Ishikawa (cell line): ENCODE measurements at regions not wholly inside any gene's neighbourhood (a gene's known extent, or its start where the extent isn't known, plus 50 kb on each side); places are given as distances from the start of the nearest gene placed in this dataset.

ENCODE experiments used
- CEBPB ChIP-seq: IDR thresholded peaks from 2 replicates; pipeline ENCODE4 v1.6.1; 2012
- CREB1 ChIP-seq: IDR thresholded peaks from 2 replicates; pipeline ENCODE4 v1.6.1; 2012; ENCODE audit warnings: low read depth
- EGR1 ChIP-seq: IDR thresholded peaks from 2 replicates; pipeline ENCODE4 v1.6.1; 2012
- EP300 ChIP-seq: IDR thresholded peaks from 2 replicates; pipeline ENCODE4 v1.6.1; 2012; ENCODE audit warnings: borderline replicate concordance
- FOXM1 ChIP-seq: IDR thresholded peaks from 2 replicates; pipeline ENCODE4 v1.6.1; 2012; ENCODE audit warnings: low read depth, borderline replicate concordance
- NFIC ChIP-seq: IDR thresholded peaks from 2 replicates; pipeline ENCODE4 v1.6.1; 2012
- RAD21 ChIP-seq: IDR thresholded peaks from 2 replicates; pipeline ENCODE4 v1.6.1; 2012; ENCODE audit warnings: low read depth
- TAF1 ChIP-seq: IDR thresholded peaks from 2 replicates; pipeline ENCODE4 v1.6.1; 2012; ENCODE audit warnings: low read depth, mild to moderate bottlenecking
- TCF12 ChIP-seq: IDR thresholded peaks from 2 replicates; pipeline ENCODE4 v1.6.1; 2012; ENCODE audit warnings: low read depth
- TEAD4 ChIP-seq: IDR thresholded peaks from 2 replicates; pipeline ENCODE4 v1.6.1; 2012
- YY1 ChIP-seq: IDR thresholded peaks from 2 replicates; pipeline ENCODE4 v1.6.1; 2012; ENCODE audit warnings: low read depth
- ZBTB7A ChIP-seq: IDR thresholded peaks from 2 replicates; pipeline ENCODE4 v1.6.1; 2012; ENCODE audit warnings: low read depth
- TF ChIP-seq, protein P1 (sequence below): IDR thresholded peaks from 2 replicates; pipeline ENCODE4 v1.6.1; 2012
- TF ChIP-seq, protein P2 (sequence below): IDR thresholded peaks from 2 replicates; pipeline ENCODE4 v1.6.1; 2012
- TF ChIP-seq, protein P3 (sequence below): IDR thresholded peaks from 2 replicates; pipeline ENCODE4 v1.6.1; 2012; ENCODE audit warnings: low read depth, mild to moderate bottlenecking

DNA sequence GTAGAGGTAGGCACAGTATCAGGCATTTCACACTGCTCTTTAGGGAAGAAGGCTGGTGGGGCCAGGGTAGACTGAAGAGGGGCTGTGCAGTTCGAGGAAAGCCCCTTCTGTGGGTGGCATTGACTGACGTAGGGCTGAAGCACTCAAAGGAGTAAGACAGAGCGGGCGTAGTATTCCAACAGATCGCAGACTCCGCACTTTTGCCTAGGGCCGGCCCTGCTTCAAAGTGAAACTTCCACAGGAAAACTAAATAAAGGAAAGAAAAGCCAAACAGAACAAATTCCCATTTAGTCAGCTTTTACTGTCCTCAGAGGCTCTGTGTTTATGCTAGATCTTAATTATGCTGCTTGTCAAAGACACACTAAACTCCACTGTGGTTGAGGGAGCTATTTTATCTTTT is 493.0 kb upstream of the WWC1 start:
- TF ChIP-seq EGR1: no peak
- TF ChIP-seq CREB1: no peak
- TF ChIP-seq RAD21: no peak
- TF ChIP-seq NFIC: no peak
- TF ChIP-seq ZBTB7A: no peak
- TF ChIP-seq EP300: no peak
- TF ChIP-seq, protein P1, sequence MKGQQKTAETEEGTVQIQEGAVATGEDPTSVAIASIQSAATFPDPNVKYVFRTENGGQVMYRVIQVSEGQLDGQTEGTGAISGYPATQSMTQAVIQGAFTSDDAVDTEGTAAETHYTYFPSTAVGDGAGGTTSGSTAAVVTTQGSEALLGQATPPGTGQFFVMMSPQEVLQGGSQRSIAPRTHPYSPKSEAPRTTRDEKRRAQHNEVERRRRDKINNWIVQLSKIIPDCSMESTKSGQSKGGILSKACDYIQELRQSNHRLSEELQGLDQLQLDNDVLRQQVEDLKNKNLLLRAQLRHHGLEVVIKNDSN: no peak
- no peak for TF ChIP-seq TEAD4
- TF ChIP-seq, protein P2, sequence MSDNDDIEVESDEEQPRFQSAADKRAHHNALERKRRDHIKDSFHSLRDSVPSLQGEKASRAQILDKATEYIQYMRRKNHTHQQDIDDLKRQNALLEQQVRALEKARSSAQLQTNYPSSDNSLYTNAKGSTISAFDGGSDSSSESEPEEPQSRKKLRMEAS: no peak
- no peak for TF ChIP-seq YY1
- TF ChIP-seq TCF12: no peak
- TF ChIP-seq, protein P3, sequence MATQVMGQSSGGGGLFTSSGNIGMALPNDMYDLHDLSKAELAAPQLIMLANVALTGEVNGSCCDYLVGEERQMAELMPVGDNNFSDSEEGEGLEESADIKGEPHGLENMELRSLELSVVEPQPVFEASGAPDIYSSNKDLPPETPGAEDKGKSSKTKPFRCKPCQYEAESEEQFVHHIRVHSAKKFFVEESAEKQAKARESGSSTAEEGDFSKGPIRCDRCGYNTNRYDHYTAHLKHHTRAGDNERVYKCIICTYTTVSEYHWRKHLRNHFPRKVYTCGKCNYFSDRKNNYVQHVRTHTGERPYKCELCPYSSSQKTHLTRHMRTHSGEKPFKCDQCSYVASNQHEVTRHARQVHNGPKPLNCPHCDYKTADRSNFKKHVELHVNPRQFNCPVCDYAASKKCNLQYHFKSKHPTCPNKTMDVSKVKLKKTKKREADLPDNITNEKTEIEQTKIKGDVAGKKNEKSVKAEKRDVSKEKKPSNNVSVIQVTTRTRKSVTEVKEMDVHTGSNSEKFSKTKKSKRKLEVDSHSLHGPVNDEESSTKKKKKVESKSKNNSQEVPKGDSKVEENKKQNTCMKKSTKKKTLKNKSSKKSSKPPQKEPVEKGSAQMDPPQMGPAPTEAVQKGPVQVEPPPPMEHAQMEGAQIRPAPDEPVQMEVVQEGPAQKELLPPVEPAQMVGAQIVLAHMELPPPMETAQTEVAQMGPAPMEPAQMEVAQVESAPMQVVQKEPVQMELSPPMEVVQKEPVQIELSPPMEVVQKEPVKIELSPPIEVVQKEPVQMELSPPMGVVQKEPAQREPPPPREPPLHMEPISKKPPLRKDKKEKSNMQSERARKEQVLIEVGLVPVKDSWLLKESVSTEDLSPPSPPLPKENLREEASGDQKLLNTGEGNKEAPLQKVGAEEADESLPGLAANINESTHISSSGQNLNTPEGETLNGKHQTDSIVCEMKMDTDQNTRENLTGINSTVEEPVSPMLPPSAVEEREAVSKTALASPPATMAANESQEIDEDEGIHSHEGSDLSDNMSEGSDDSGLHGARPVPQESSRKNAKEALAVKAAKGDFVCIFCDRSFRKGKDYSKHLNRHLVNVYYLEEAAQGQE: no peak
- TF ChIP-seq CEBPB: no peak
- TF ChIP-seq TAF1: no peak
- no peak for TF ChIP-seq FOXM1

DNA sequence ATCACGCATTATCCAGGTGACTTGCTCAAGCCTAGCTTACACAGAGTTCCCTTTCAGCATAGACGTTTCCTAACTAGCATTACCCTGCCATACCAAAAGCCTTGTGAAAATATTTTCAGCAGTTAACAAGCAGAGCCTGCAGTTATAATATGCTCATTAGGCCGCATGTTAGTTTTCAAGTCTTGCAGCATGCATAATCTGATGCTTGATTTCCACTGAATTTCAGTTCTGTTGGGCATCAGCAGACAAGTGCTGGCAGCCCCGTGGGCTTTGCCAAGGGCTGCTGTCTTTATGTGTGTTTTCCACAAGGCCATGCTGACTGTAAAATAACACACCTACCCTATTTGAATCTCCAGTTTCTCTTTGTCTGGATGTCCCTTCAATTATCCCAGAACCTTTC is 491.0 kb upstream of the WWC1 start:
- TF ChIP-seq CEBPB: no peak

DNA sequence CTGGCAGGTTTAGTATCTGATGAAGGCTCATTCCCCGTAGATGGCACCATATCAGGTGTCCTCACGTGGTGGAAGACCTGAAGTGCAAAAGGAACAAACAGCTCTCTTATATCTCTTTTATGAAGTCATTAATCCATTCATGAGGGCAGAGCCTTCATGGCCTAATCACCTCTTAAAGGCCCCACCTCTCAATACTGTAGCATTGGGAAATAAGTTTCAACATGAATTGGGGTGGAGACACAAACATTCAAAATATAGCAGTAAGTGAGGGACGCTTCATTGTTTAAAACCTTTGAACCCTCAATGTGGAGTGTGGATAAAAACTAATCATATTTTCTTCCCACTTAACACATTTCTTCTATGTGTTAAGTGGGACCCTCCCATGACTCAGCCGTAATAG is 489.4 kb upstream of the WWC1 start:
- TF ChIP-seq EGR1: no peak

DNA sequence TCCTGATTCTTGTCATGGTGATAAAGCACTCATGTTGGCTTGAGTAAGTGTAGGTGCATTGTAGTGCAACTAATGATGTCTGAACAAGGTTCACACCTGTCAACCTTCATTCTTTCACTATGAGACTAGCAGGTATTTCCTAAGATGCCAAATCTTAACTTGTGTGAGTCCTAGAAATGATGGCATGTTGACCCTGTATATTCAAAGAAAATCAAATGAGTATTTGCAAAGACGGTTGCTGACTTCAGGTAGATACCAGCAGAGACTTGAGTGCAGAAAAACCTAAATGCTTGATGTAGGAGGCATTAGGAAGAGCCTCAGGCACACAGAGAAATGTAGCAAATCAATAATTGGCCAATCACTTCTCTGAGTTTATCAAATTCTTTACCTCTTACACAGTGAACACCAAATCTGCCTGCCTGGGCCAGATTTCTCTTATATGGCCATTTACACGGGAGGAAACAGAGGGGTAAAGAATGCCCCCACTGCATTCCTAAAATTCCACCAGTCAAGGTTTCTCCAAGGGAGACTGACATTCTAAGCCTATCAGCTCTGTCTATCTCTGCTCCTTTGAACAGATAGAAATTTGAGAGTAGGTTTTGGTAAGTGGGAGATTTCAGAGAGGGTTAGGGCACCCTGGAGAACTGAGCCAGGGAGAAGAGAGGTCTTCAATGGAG is 488.6 kb upstream of the WWC1 start:
- no peak for TF ChIP-seq FOXM1
- TF ChIP-seq CEBPB: no peak
- TF ChIP-seq, protein P3: no peak
- peak; percentile 68 for TF ChIP-seq TEAD4
- TF ChIP-seq YY1: no peak
- no peak for TF ChIP-seq NFIC

DNA sequence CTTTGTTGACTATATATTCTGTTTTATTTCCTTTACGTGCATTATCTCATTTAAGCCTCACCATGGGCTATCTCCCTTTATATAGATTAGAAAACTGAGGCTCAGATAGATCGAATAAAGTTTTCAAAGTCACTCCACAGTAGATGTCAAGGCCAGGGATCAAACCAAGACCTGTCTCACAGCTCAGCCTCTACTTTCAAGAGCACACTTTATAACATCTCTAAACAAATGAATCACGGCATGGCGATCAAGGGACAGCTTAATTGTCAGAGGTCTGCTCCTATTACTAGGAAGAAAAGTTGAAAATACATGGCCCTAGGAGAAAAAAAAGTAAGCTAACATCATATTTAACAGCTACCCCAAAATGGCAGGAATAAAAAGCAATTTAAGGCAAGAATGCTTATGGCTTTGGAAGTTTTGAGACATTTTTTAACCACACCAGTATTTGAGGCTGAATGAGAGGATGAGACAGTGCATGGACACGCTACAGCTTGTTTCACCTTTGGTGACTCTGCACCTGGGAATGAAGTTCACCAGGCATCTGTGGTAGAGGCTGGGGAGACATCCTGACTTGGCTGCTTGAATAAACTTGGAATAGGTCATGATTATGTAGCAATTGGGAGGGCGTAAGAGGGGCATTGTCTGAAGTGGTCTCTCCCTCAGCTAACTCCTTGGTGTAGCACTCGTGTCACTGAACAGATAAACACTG is 486.8 kb upstream of the WWC1 start:
- TF ChIP-seq, protein P3: no peak
- TF ChIP-seq ZBTB7A: no peak
- no peak for TF ChIP-seq CREB1
- no peak for TF ChIP-seq YY1
- TF ChIP-seq, protein P2: no peak
- TF ChIP-seq TAF1: no peak
- TF ChIP-seq EGR1: no peak
- no peak for TF ChIP-seq NFIC
- no peak for TF ChIP-seq TCF12
- TF ChIP-seq, protein P1: no peak
- TF ChIP-seq CEBPB: no peak
- no peak for TF ChIP-seq TEAD4
- TF ChIP-seq RAD21: no peak
- TF ChIP-seq EP300: no peak
- no peak for TF ChIP-seq FOXM1
